Neural cell (in vitro differentiated cells): ENCODE measurements at regions not wholly inside any gene's neighbourhood (a gene's known extent, or its start where the extent isn't known, plus 50 kb on each side); places are given as distances from the start of the nearest gene placed in this dataset.

Source experiments
- H2AFZ ChIP-seq: fragments of 200-600, 300-800 bp; sonication (generic), shearing (Covaris generic); 2 replicates; pipeline ENCODE4 v1.6.0; 2014; ENCODE audit warnings: low read depth, mild to moderate bottlenecking, antibody characterized with exemption, low read length, moderate library complexity
- H3F3A ChIP-seq: fragments of 200-600 bp; shearing (Covaris generic); 2 replicates; pipeline ENCODE4 v1.6.1; 2016; ENCODE audit warnings: mild to moderate bottlenecking, moderate library complexity, mixed read lengths, antibody characterized with exemption, low read length; ENCODE audit not compliant: insufficient read depth, poor library complexity, severe bottlenecking
- H3K27ac ChIP-seq: fragments of 200-600, 300-800 bp; sonication (generic), shearing (Covaris generic); 2 replicates; pipeline ENCODE4 v1.5.1; 2014; ENCODE audit warnings: mild to moderate bottlenecking, low read length, moderate library complexity
- H3K27me3 ChIP-seq: fragments of 300-800, 200-600 bp; sonication (generic), shearing (Covaris generic); 2 replicates; pipeline ENCODE4 v1.6.0; 2014; ENCODE audit warnings: mild to moderate bottlenecking, low read depth, low read length, moderate library complexity; ENCODE audit not compliant: insufficient read depth
- H3K36me3 ChIP-seq: fragments of 300-800, 200-600 bp; sonication (generic), shearing (Covaris generic); 2 replicates; pipeline ENCODE4 v1.5.1; 2014; ENCODE audit warnings: mild to moderate bottlenecking, antibody characterized with exemption, low read length, moderate library complexity; ENCODE audit not compliant: insufficient read depth
- H3K4me2 ChIP-seq: fragments of 300-800, 200-600 bp; sonication (generic), shearing (Covaris generic); 2 replicates; pipeline ENCODE4 v1.6.0; 2014; ENCODE audit warnings: mild to moderate bottlenecking, low read length
- H3K4me3 ChIP-seq: fragments of 300-800, 200-600 bp; sonication (generic), shearing (Covaris generic); 2 replicates; pipeline ENCODE4 v1.5.1; 2014; ENCODE audit warnings: mild to moderate bottlenecking, low read length, moderate library complexity
- H3K79me2 ChIP-seq: fragments of 200-600 bp; shearing (Covaris generic); replicated peaks from 2 replicates; pipeline ENCODE4 v1.6.0; 2014; ENCODE audit warnings: mild to moderate bottlenecking, low read length, moderate library complexity; ENCODE audit not compliant: insufficient read depth
- H3K9ac ChIP-seq: fragments of 300-800, 200-600 bp; sonication (generic), shearing (Covaris generic); 2 replicates; pipeline ENCODE4 v1.6.1; 2016; ENCODE audit warnings: mild to moderate bottlenecking, low read length, mixed read lengths
- H3K9me2 ChIP-seq: fragments of 200-600 bp; shearing (Covaris generic); 2 replicates; pipeline ENCODE4 v1.6.1; 2016; ENCODE audit warnings: mild to moderate bottlenecking, low read length, mixed read lengths; ENCODE audit not compliant: insufficient read depth
- H3K9me3 ChIP-seq: fragments of 200-600, 300-800 bp; sonication (generic), shearing (Covaris generic); 2 replicates; pipeline ENCODE4 v1.6.1; 2016; ENCODE audit warnings: mild to moderate bottlenecking, mixed run types, low read length, moderate library complexity, mixed read lengths
- H4K20me1 ChIP-seq: fragments of 200-600 bp; shearing (Covaris generic); 2 replicates; pipeline ENCODE4 v1.6.1; 2016; ENCODE audit warnings: mild to moderate bottlenecking, mixed run types; ENCODE audit not compliant: insufficient read depth
- CTCF ChIP-seq: fragments of 450-650 bp; IDR thresholded peaks from 2 replicates; pipeline ENCODE4 v1.5.1; 2014; ENCODE audit warnings: antibody characterized with exemption, mild to moderate bottlenecking, moderate library complexity; ENCODE audit not compliant: poor library complexity, severe bottlenecking
- EP300 ChIP-seq: fragments of 450-650 bp; conservative IDR thresholded peaks from 2 replicates; pipeline ENCODE4 v1.6.1; 2014; ENCODE audit warnings: antibody characterized with exemption, mild to moderate bottlenecking, moderate library complexity; ENCODE audit not compliant: poor library complexity, severe bottlenecking
- EZH2 ChIP-seq: fragments of 200-600, 300-800 bp; shearing (Covaris generic), sonication (generic); IDR thresholded peaks from 2 replicates; pipeline ENCODE4 v1.6.1; 2014; ENCODE audit warnings: antibody characterized with exemption, low read length, borderline replicate concordance, mild to moderate bottlenecking; ENCODE audit not compliant: insufficient read depth, poor library complexity, severe bottlenecking
- MXI1 ChIP-seq: fragments of 450-650 bp; conservative IDR thresholded peaks from 2 replicates; pipeline ENCODE4 v1.6.1; 2014; ENCODE audit warnings: antibody characterized with exemption, mild to moderate bottlenecking; ENCODE audit not compliant: poor library complexity, severe bottlenecking
- POLR2AphosphoS5 ChIP-seq: IDR thresholded peaks from 2 replicates; pipeline ENCODE4 v1.6.1; 2012
- RAD21 ChIP-seq: fragments of 450-650 bp; conservative IDR thresholded peaks from 2 replicates; pipeline ENCODE4 v1.6.1; 2014; ENCODE audit warnings: antibody characterized with exemption, mild to moderate bottlenecking, moderate library complexity
- REST ChIP-seq: IDR thresholded peaks from 2 replicates; pipeline ENCODE4 v1.6.1; 2012; ENCODE audit warnings: borderline replicate concordance
- SMC3 ChIP-seq: fragments of 450-650 bp; conservative IDR thresholded peaks from 2 replicates; pipeline ENCODE4 v1.6.1; 2014; ENCODE audit warnings: antibody characterized with exemption, mild to moderate bottlenecking, moderate library complexity; ENCODE audit not compliant: poor library complexity
- TAF1 ChIP-seq: IDR thresholded peaks from 2 replicates; pipeline ENCODE4 v1.6.1; 2012; ENCODE audit warnings: low read depth

GRCh38 chr12:92533280-92533890 is 169.4 kb upstream of the PLEKHG7 start:
- no peak overlapping the region for H3K9ac ChIP-seq
- no peak overlapping the region for H2AFZ ChIP-seq
- H3K27ac ChIP-seq = no peak overlapping the region
- no peak overlapping the region for H3K4me3 ChIP-seq
- H3K4me2 ChIP-seq = no peak overlapping the region
- H3K9me3 ChIP-seq = no peaks in the 10 kb centered on the region
- H3K36me3 ChIP-seq = no peaks in the 10 kb centered on the region
- H3K79me2 ChIP-seq = no peaks in the 10 kb centered on the region
- H3F3A ChIP-seq = no peaks in the 10 kb centered on the region
- no peaks in the 10 kb centered on the region for H3K27me3 ChIP-seq
- H4K20me1 ChIP-seq = no peaks in the 10 kb centered on the region
- no peaks in the 10 kb centered on the region for H3K9me2 ChIP-seq
- TF ChIP-seq REST = no peak
- TF ChIP-seq SMC3 = no peak
- TF ChIP-seq RAD21 = no peak
- TF ChIP-seq MXI1 = no peak
- no peak for TF ChIP-seq EZH2
- no peak for TF ChIP-seq POLR2AphosphoS5
- no peak for TF ChIP-seq TAF1
- no peak for TF ChIP-seq EP300
- no peak for TF ChIP-seq CTCF

DNA sequence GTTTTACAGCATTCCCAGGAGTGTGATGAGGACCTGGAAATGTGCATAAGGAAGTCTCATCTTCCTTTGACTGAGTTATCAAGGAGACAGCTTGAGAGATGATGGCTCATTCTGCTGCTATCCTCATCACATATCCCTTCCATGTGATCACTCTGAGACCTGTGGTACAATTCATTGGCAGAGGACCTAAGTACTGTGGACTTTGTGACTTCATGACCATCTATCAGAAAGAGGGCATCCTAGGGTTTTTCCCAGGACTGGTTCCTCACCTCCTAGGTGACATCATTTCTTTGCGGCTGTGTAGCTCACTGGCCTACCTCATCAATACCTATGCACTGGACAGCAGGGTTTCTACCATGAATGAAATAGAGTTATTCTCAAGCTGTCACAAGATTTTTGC is 172.1 kb upstream of the PLEKHG7 start:
- no peaks in the 10 kb centered on the region for H3K79me2 ChIP-seq
- no peaks in the 10 kb centered on the region for H3K9me2 ChIP-seq
- no peak overlapping the region for H3K4me2 ChIP-seq
- H3F3A ChIP-seq = no peaks in the 10 kb centered on the region
- no peak overlapping the region for H2AFZ ChIP-seq
- no peak overlapping the region for H3K27ac ChIP-seq
- TF ChIP-seq MXI1 (no peak), EZH2 (no peak), RAD21 (no peak), REST (no peak), EP300 (no peak), POLR2AphosphoS5 (no peak), CTCF (no peak), SMC3 (no peak), TAF1 (no peak)
- H3K9me3 ChIP-seq = no peaks in the 10 kb centered on the region
- no peaks in the 10 kb centered on the region for H3K36me3 ChIP-seq
- no peak overlapping the region for H3K9ac ChIP-seq
- no peaks in the 10 kb centered on the region for H3K27me3 ChIP-seq
- no peaks in the 10 kb centered on the region for H4K20me1 ChIP-seq
- H3K4me3 ChIP-seq = no peak overlapping the region
